HG03139 (cell line): ENCODE measurements at regions not wholly inside any gene's neighbourhood (a gene's known extent, or its start where the extent isn't known, plus 50 kb on each side); places are given as distances from the start of the nearest gene placed in this dataset.

ENCODE experiments used
- ATAC-seq: cut with Tn5 transposase; IDR thresholded peaks from one replicate; pipeline ENCODE4 v1.9.1; 2021; ENCODE audit not compliant: unreplicated experiment

DNA sequence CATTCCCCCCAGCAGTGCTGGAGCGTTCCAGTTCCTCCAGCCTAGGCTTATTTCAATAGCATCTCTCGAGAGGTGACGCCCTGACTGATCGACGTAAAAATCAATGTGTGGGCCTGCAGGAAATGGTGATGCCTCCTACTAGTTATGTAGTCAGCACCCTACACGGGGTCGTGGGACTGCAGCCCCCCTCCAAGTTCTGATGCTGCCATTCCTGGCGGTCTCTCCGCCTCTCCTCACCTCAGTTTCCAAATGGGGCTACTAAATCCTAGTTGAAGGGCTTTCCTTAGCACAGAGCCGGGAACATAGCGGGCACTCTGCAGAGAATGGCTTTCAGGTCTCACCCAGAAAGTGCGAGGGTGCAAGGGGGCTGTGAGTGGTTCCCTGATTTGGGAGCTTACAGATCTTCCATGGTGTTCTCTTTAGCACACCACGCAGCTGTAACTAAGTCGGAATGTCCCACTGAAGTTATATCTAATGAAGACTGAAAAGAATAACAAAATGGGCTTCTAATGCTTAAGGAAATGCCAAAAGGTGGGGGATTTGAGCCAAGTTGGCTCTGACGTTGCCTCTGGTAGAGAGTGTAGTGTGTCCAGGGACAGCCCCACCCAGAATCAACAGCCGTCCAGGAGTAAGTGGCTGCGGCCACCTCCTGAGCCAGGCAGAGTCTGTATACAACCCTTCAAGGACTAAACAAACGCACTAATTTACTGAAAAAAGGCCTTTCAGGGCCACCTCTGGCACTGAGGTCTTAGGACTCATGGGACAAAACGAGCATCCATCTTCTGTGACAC, 299.7 kb upstream of the FOXF1 start:
- no peak for ATAC-seq

- no peak for ATAC-seq
Observed at GRCh38 chr16:86211265-86211664, 299.1 kb upstream of the FOXF1 start.

- ATAC-seq: no peak
Observed at GRCh38 chr16:86211800-86212199, 298.5 kb upstream of the FOXF1 start.

- no peak for ATAC-seq
Observed at GRCh38 chr16:86212706-86213436, 297.5 kb upstream of the FOXF1 start.

DNA sequence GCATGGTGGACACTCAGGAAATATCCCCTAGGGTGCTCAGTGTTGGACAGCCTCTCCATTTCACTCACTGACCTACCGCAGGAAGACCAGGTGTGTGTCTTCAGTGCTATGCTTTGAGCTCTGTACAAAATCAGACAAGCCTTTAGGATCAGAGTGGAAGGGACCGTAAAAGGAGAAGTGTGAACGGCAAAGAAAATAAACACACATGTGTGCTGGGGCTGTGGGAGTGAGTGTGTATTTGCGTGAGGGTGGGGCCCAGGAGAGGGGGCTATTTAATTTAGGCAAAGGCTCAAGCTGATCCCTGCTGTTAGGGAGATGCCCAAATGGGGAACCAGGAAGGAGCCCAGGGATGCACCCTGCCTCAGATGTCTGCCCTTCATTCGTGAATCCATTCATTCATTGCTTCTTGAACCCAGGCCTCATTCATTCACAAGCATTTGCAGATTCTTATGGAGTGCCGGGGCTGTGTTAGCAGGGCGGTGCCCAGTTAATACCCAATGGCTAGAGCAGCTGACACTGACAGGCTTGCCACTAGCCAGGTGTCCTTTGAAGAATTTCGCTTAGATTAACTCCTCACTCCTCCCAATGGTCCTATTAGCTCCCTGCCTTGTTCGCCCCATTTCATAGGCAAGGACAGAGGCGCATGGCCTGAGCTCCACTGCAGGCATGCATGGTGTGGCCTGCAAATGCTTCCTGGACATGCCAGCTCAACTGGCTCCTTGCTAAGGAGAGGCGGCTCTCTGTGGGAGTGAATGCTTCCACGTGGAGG, 296.7 kb upstream of the FOXF1 start:
- no peak for ATAC-seq

GRCh38 chr16:86214326-86215232, 295.7 kb upstream of the FOXF1 start:
- ATAC-seq: no peak

DNA sequence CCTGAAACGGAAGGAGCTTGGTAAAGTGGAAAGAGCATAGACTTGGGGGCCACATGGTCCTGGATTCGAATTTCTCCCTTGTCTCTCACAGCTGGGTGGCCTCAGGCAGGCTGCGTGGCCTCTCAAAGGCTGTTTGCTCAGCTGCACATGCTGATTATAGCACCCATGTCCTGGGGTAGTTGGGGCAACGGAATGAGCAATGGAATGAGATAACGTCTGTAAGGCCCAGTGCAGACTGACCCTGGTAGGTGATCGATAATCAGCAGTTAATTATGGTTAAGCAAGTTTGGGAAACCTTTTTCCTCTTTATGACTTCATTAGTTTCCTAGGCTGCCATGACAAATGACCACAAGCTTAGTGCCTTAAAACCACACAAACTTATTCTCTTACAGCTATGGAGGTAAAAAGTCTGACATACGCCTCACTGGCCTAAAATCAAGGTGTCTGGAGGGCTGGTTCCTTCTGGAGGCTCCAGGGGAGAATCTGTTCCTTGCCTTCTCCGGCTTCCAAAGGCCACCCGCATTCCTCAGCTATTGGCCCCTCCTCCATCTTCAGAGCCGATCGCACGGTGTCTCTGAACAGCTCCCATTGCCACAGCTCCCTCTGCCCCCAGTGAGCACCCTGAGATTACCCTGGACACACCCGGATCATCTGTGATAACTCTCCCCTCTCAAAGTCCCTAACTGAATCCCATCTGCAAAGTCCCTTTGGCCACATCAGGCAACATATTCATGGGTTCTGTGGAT, 294.9 kb upstream of the FOXF1 start:
- no peak for ATAC-seq

GRCh38 chr16:86215979-86216585, 294.2 kb upstream of the FOXF1 start:
- ATAC-seq: no peak

DNA sequence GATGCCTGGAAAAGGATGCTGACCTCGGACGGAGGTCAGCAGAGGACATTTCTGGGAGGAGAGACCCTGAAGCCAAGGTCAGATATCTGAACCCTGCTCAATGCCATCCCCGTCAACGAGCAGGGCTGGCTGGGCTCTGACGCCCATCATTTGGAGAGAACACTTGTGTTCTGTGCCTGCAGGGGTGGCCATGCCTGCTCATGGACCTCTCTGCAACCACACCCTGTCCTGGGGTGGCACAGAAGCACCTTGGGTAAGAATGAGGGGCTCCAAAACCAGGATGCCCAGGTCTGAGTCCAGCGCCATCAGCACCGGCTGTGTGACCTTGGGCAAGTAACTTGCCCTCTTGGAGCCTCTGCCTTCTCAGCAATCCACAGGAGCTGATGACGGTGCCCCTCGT, 293.7 kb upstream of the FOXF1 start:
- ATAC-seq: no peak

GRCh38 chr16:86217001-86217890, 293.1 kb upstream of the FOXF1 start:
- ATAC-seq: no peak

GRCh38 chr16:86217891-86218270, 292.4 kb upstream of the FOXF1 start:
- no peak for ATAC-seq

- no peak for ATAC-seq
Observed at GRCh38 chr16:86218479-86219170, 291.7 kb upstream of the FOXF1 start.

GRCh38 chr16:86219655-86220445, 290.5 kb upstream of the FOXF1 start:
- no peak for ATAC-seq

- no peak for ATAC-seq
Observed at GRCh38 chr16:86220561-86220960, 289.8 kb upstream of the FOXF1 start.

DNA sequence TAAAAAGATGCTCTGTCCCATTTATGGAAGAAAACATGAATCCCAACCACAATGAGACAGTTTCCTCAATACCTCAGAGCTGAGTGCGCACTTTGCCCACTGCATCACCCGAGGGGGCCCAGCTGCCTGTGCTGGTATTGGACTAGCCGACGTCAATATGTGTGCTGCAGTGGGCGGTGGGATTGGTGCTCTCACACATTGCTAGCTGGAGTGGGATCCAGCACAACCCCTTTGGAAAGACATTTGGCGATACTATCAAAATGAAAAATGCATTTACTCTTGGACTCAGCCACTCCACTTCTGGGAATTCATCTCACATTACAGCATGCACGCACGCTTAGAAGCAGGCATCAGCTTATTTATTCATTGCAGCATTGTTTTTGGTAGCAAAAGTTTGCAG, 289.2 kb upstream of the FOXF1 start:
- no peak for ATAC-seq

DNA sequence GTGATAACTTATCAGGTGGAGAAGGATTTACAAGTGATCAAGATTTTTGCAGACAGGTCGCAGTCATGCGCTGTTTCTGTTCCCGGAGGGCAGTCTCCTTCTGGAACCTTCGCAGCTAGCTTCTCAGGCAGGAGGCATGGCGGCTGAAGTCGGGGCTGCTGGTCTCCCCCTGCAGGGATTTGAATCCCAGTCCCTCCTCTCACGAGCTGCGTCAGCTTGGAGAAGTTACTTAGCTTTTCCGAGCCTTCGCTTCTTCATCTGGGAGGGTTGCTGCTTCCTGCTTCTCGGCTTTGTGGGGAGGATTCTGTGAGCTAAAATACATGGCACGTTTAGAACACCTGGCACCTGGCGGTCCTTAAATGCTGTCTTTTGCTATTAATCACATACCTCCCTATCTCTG, 287.8 kb upstream of the FOXF1 start:
- ATAC-seq: no peak

DNA sequence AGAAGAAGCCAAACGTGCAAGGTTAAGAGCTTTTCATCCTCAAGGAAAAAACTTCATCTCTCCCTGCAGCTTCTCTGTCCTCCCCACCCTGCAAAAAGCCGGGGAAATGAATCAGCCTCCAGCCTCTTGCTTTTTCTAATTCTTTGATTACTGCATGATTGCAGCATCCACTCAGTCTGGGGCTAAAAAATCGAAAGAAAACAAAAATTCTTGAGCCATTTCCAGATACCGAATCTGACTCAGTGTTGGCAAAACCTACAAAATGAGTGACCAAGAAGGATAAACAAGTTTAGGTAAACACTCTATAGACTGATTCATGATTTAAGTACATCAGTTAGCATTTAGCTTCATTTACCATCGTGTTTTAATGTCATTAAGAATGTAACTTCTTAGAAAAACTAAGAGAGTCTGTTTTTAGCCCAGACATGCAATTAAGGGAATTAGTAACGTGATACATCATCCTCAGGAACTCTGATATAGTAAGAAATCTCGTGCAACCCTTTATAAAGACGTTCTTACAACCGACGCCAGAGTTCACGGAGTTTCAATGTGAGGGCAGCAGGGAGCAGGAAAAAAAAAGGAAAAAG, 287.3 kb upstream of the FOXF1 start:
- no peak for ATAC-seq
